Breast epithelium (tissue), 3 donors: ENCODE measurements at regions not wholly inside any gene's neighbourhood (a gene's known extent, or its start where the extent isn't known, plus 50 kb on each side); places are given as distances from the start of the nearest gene placed in this dataset.

Experiments used
- CTCF ChIP-seq, 3 donors: fragments of 450-650 bp; IDR thresholded peaks; one replicate each; pipeline ENCODE4 v1.5.1; 2016 to 2017; ENCODE audit warnings: antibody characterized with exemption in 3 of 3, mild to moderate bottlenecking in 3 of 3, moderate library complexity in 3 of 3
- POLR2A ChIP-seq: fragments of 450-650 bp; IDR thresholded peaks from one replicate; pipeline ENCODE4 v1.6.1; 2016; ENCODE audit warnings: antibody characterized with exemption, mild to moderate bottlenecking, moderate library complexity

GRCh38 chr6:67362976-67363375 lies 1272.1 kb upstream of the ADGRB3 start:
- no peak for TF ChIP-seq CTCF (IDR thresholded peaks at IDR 0.05)
- TF ChIP-seq POLR2A, result no peak
